Neural cell (in vitro differentiated cells): ENCODE measurements at regions not wholly inside any gene's neighbourhood (a gene's known extent, or its start where the extent isn't known, plus 50 kb on each side); places are given as distances from the start of the nearest gene placed in this dataset.

ENCODE experiments used
- EP300 ChIP-seq: fragments of 450-650 bp; conservative IDR thresholded peaks from 2 replicates; pipeline ENCODE4 v1.6.1; 2014; ENCODE audit warnings: antibody characterized with exemption, mild to moderate bottlenecking, moderate library complexity; ENCODE audit not compliant: poor library complexity, severe bottlenecking
- TAF1 ChIP-seq: IDR thresholded peaks from 2 replicates; pipeline ENCODE4 v1.6.1; 2012; ENCODE audit warnings: low read depth

DNA sequence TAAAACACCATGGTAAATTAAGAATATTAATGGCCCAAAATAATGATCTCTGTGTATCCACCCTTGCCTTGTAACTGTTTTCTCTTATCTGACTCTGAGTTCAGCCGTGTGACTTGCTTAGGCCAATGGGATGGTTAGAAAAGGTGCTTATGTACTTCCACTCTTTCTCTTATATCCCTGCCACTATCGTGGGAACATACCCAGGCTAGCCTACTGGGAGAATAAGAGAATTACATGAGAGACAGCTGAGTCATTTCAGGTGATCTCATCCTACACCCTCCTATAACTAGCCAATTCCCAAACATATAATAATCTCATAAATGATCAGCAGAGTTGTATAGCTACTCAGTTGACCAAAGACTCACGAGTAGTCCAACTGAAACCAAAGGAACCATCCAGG lies 98.3 kb upstream of the ABI3BP start:
- no peak for TF ChIP-seq EP300
- no peak for TF ChIP-seq TAF1
